GM21526 (cell line): ENCODE measurements at regions not wholly inside any gene's neighbourhood (a gene's known extent, or its start where the extent isn't known, plus 50 kb on each side); places are given as distances from the start of the nearest gene placed in this dataset.
"Not testable (repeated sequence)": the region's sequence is repeated elsewhere in the genome, so short reads cannot be mapped to it uniquely, and the experiment has no call there.

ENCODE experiments used
- ATAC-seq: cut with Tn5 transposase; IDR thresholded peaks from one replicate; pipeline ENCODE4 v1.9.1; 2021; ENCODE audit warnings: moderate library complexity; ENCODE audit not compliant: unreplicated experiment, low FRiP score

GRCh38 chr2:111420074-111420473, 299.4 kb downstream of the BCL2L11 start:
- ATAC-seq = not testable (repeated sequence)

- ATAC-seq = not testable (repeated sequence)
These were observed 300.1 kb downstream of the BCL2L11 start for GRCh38 chr2:111420835-111421234.

- not testable (repeated sequence) for ATAC-seq
These were observed 301.2 kb downstream of the BCL2L11 start for GRCh38 chr2:111421949-111422348.

- ATAC-seq = not testable (repeated sequence)
These were observed 301.8 kb downstream of the BCL2L11 start for GRCh38 chr2:111422562-111422961.

- not testable (repeated sequence) for ATAC-seq
These were observed 302.5 kb downstream of the BCL2L11 start for GRCh38 chr2:111423184-111423583.

GRCh38 chr2:111424176-111424575, 303.5 kb downstream of the BCL2L11 start:
- ATAC-seq = not testable (repeated sequence)

GRCh38 chr2:111424851-111425309, 304.2 kb downstream of the BCL2L11 start:
- not testable (repeated sequence) for ATAC-seq

- ATAC-seq = not testable (repeated sequence)
These were observed 305.1 kb downstream of the BCL2L11 start for GRCh38 chr2:111425789-111426201.

GRCh38 chr2:111427346-111427745, 306.6 kb downstream of the BCL2L11 start:
- not testable (repeated sequence) for ATAC-seq

GRCh38 chr2:111428915-111429314, 308.2 kb downstream of the BCL2L11 start:
- ATAC-seq = not testable (repeated sequence)

GRCh38 chr2:111429353-111429752, 308.6 kb downstream of the BCL2L11 start:
- peak; percentile 47 for ATAC-seq

- peak; percentile 54 for ATAC-seq
These were observed 310.3 kb downstream of the BCL2L11 start for GRCh38 chr2:111430817-111431661.

- not testable (repeated sequence) for ATAC-seq
These were observed 311.7 kb downstream of the BCL2L11 start for GRCh38 chr2:111432423-111432822.

- ATAC-seq = not testable (repeated sequence)
These were observed 312.3 kb downstream of the BCL2L11 start for GRCh38 chr2:111432916-111433499.

- not testable (repeated sequence) for ATAC-seq
These were observed 313.3 kb downstream of the BCL2L11 start for GRCh38 chr2:111433892-111434607.

GRCh38 chr2:111434608-111434939, 313.9 kb downstream of the BCL2L11 start:
- not testable (repeated sequence) for ATAC-seq

- not testable (repeated sequence) for ATAC-seq
These were observed 315.0 kb downstream of the BCL2L11 start for GRCh38 chr2:111435553-111436310.

GRCh38 chr2:111436411-111436810, 315.7 kb downstream of the BCL2L11 start:
- ATAC-seq = not testable (repeated sequence)

- ATAC-seq = not testable (repeated sequence)
These were observed 316.7 kb downstream of the BCL2L11 start for GRCh38 chr2:111437288-111437990.

- ATAC-seq = not testable (repeated sequence)
These were observed 317.4 kb downstream of the BCL2L11 start for GRCh38 chr2:111438161-111438560.
